ENCODE measurements at regions not wholly inside any gene's neighbourhood (a gene's known extent, or its start where the extent isn't known, plus 50 kb on each side); places are given as distances from the start of the nearest gene placed in this dataset.
"Not testable (repeated sequence)": the region's sequence is repeated elsewhere in the genome, so short reads cannot be mapped to it uniquely, and the experiment has no call there.

GRCh38 chr9:109599131-109599530 is 101.0 kb upstream of the PTPN3 start:
- no peak for DNase-seq

- no peak for DNase-seq
Observed at GRCh38 chr9:109599711-109600110, 101.6 kb upstream of the PTPN3 start.

GRCh38 chr9:109600142-109600541 is 102.0 kb upstream of the PTPN3 start:
- DNase-seq: no peak

GRCh38 chr9:109601181-109601580 is 103.1 kb upstream of the PTPN3 start:
- DNase-seq: no peak

- DNase-seq: no peak
Observed at GRCh38 chr9:109602987-109603386, 104.9 kb upstream of the PTPN3 start.

- no peak for DNase-seq
Observed at GRCh38 chr9:109604131-109604530, 106.0 kb upstream of the PTPN3 start.

- DNase-seq: no peak
Observed at GRCh38 chr9:109604781-109605180, 106.7 kb upstream of the PTPN3 start.

GRCh38 chr9:109609060-109609459 is 111.0 kb upstream of the PTPN3 start:
- DNase-seq: no peak

- DNase-seq: no peak
Observed at GRCh38 chr9:109616571-109617120, 118.5 kb upstream of the PTPN3 start.

GRCh38 chr9:109619310-109619709 is 121.2 kb upstream of the PTPN3 start:
- DNase-seq: no peak

GRCh38 chr9:109624143-109624542 is 126.0 kb upstream of the PTPN3 start:
- DNase-seq: no peak

GRCh38 chr9:109624896-109625295 is 126.8 kb upstream of the PTPN3 start:
- DNase-seq: no peak

- no peak for DNase-seq
Observed at GRCh38 chr9:109627042-109627441, 128.9 kb upstream of the PTPN3 start.

GRCh38 chr9:109629615-109630014 is 131.5 kb upstream of the PTPN3 start:
- no peak for DNase-seq

- DNase-seq: no peak
Observed at GRCh38 chr9:109632817-109633216, 134.7 kb upstream of the PTPN3 start.

GRCh38 chr9:109639674-109640579 is 140.1 kb upstream of the PALM2AKAP2 start:
- DNase-seq: peak; percentile 3

- DNase-seq: peak; percentile 33
Observed at GRCh38 chr9:109640580-109641371, 139.2 kb upstream of the PALM2AKAP2 start.

GRCh38 chr9:109641372-109641659 is 138.7 kb upstream of the PALM2AKAP2 start:
- no peak for DNase-seq

GRCh38 chr9:109652112-109652511 is 127.9 kb upstream of the PALM2AKAP2 start:
- DNase-seq: no peak

GRCh38 chr9:109652971-109653370 is 127.0 kb upstream of the PALM2AKAP2 start:
- DNase-seq: no peak

GRCh38 chr9:109653470-109653869 is 126.5 kb upstream of the PALM2AKAP2 start:
- no peak for DNase-seq

GRCh38 chr9:109663978-109664377 is 116.0 kb upstream of the PALM2AKAP2 start:
- DNase-seq: not testable (repeated sequence)

- DNase-seq: not testable (repeated sequence)
Observed at GRCh38 chr9:109665736-109666135, 114.3 kb upstream of the PALM2AKAP2 start.

- no peak for DNase-seq
Observed at GRCh38 chr9:109681301-109681700, 98.7 kb upstream of the PALM2AKAP2 start.

Data from DMS79 treated with DMSO at 0.1 percent for 48 hours (cell line).